T-helper 1 cell (primary cell): ENCODE measurements at regions not wholly inside any gene's neighbourhood (a gene's known extent, or its start where the extent isn't known, plus 50 kb on each side); places are given as distances from the start of the nearest gene placed in this dataset.
"Not testable (repeated sequence)": the region's sequence is repeated elsewhere in the genome, so short reads cannot be mapped to it uniquely, and the experiment has no call there.

ENCODE experiments used
- DNase-seq, 5 donors: peaks; one replicate each; pipeline ENCODE4 v3.0.0-alpha.2; 2012 to 2020

- no peak for DNase-seq
Observed at GRCh38 chr3:67064105-67064504, 66.0 kb downstream of the KBTBD8 start.

- DNase-seq, result no peak
Observed at GRCh38 chr3:67067251-67067650, 69.1 kb downstream of the KBTBD8 start.

GRCh38 chr3:67072640-67073039, 74.5 kb downstream of the KBTBD8 start:
- not testable (repeated sequence) for DNase-seq

GRCh38 chr3:67073812-67074211, 75.7 kb downstream of the KBTBD8 start:
- no peak for DNase-seq

- no peak for DNase-seq
Observed at GRCh38 chr3:67075295-67075694, 77.2 kb downstream of the KBTBD8 start.

GRCh38 chr3:67076607-67077006, 78.5 kb downstream of the KBTBD8 start:
- no peak for DNase-seq

- peak in 1 of 5 donors; percentile 1 for DNase-seq
Observed at GRCh38 chr3:67077656-67078055, 79.5 kb downstream of the KBTBD8 start.

GRCh38 chr3:67082533-67083024, 84.5 kb downstream of the KBTBD8 start:
- peak in 1 of 5 donors; percentile 3 for DNase-seq

GRCh38 chr3:67083277-67083676, 85.2 kb downstream of the KBTBD8 start:
- DNase-seq, result peak in 4 of 5 donors; percentile 13 to 85 (median 15)

GRCh38 chr3:67087788-67088187, 89.7 kb downstream of the KBTBD8 start:
- no peak for DNase-seq

- DNase-seq, result no peak
Observed at GRCh38 chr3:67090474-67090873, 92.4 kb downstream of the KBTBD8 start.

GRCh38 chr3:67093305-67093704, 95.2 kb downstream of the KBTBD8 start:
- no peak for DNase-seq

GRCh38 chr3:67094167-67094566, 96.1 kb downstream of the KBTBD8 start:
- no peak for DNase-seq

- DNase-seq, result no peak
Observed at GRCh38 chr3:67094774-67095173, 96.7 kb downstream of the KBTBD8 start.

- no peak for DNase-seq
Observed at GRCh38 chr3:67104388-67104787, 106.3 kb downstream of the KBTBD8 start.

GRCh38 chr3:67106874-67107273, 108.8 kb downstream of the KBTBD8 start:
- no peak for DNase-seq

- DNase-seq, result peak in 1 of 5 donors; percentile 2
Observed at GRCh38 chr3:67109651-67110204, 111.6 kb downstream of the KBTBD8 start.

- DNase-seq, result peak; percentile 31 to 75 (median 60)
Observed at GRCh38 chr3:67113802-67114407, 115.8 kb downstream of the KBTBD8 start.

- no peak for DNase-seq
Observed at GRCh38 chr3:67118122-67118521, 120.0 kb downstream of the KBTBD8 start.

GRCh38 chr3:67118635-67119034, 120.5 kb downstream of the KBTBD8 start:
- DNase-seq, result no peak

GRCh38 chr3:67123914-67124313, 125.8 kb downstream of the KBTBD8 start:
- no peak for DNase-seq

GRCh38 chr3:67127254-67127653, 129.1 kb downstream of the KBTBD8 start:
- DNase-seq, result no peak

- DNase-seq, result no peak
Observed at GRCh38 chr3:67142432-67142831, 144.3 kb downstream of the KBTBD8 start.

- no peak for DNase-seq
Observed at GRCh38 chr3:67145738-67146137, 147.6 kb downstream of the KBTBD8 start.

GRCh38 chr3:67154429-67154828, 156.3 kb downstream of the KBTBD8 start:
- no peak for DNase-seq
